Neural progenitor cell (in vitro differentiated cells): ENCODE measurements at regions not wholly inside any gene's neighbourhood (a gene's known extent, or its start where the extent isn't known, plus 50 kb on each side); places are given as distances from the start of the nearest gene placed in this dataset.

ENCODE experiments used
- EZH2 ChIP-seq: fragments of 200-600 bp; sonication (generic); IDR thresholded peaks from 2 replicates; pipeline ENCODE4 v1.6.1; 2017; ENCODE audit warnings: antibody characterized with exemption, mild to moderate bottlenecking, moderate library complexity
- TF ChIP-seq, protein P1 (sequence below): fragments of 200-600 bp; sonication (generic); IDR thresholded peaks from 2 replicates; pipeline ENCODE4 v1.5.1; 2017; ENCODE audit warnings: antibody characterized with exemption, mild to moderate bottlenecking

DNA sequence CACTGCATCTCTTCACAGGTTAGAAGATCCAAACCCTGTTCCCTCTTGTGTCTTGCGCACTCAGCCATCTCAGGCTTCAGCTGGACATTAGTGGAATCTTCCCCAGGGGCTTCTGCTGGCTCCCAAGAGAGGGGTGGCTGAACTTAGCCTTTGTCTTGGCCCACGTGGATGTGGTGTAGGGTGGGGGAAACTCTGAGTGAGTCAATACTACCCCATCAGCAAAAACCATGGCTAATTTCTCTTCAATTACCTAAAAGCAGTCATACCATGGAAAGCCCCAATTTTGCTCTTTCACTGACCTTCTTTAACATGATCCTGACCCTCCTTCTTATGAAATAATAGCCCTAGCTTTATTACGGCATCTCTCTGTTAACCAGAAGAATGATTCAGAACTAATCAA, 72.5 kb upstream of the RAB3GAP2 start:
- TF ChIP-seq, protein P1, sequence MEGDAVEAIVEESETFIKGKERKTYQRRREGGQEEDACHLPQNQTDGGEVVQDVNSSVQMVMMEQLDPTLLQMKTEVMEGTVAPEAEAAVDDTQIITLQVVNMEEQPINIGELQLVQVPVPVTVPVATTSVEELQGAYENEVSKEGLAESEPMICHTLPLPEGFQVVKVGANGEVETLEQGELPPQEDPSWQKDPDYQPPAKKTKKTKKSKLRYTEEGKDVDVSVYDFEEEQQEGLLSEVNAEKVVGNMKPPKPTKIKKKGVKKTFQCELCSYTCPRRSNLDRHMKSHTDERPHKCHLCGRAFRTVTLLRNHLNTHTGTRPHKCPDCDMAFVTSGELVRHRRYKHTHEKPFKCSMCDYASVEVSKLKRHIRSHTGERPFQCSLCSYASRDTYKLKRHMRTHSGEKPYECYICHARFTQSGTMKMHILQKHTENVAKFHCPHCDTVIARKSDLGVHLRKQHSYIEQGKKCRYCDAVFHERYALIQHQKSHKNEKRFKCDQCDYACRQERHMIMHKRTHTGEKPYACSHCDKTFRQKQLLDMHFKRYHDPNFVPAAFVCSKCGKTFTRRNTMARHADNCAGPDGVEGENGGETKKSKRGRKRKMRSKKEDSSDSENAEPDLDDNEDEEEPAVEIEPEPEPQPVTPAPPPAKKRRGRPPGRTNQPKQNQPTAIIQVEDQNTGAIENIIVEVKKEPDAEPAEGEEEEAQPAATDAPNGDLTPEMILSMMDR: no peak
- no peak for TF ChIP-seq EZH2
